COR-L47 (cell line): ENCODE measurements at regions not wholly inside any gene's neighbourhood (a gene's known extent, or its start where the extent isn't known, plus 50 kb on each side); places are given as distances from the start of the nearest gene placed in this dataset.

Source experiments
- DNase-seq: peaks from one replicate; lab custom pipeline; 2025; lab: John Stamatoyannopoulos, UW

DNA sequence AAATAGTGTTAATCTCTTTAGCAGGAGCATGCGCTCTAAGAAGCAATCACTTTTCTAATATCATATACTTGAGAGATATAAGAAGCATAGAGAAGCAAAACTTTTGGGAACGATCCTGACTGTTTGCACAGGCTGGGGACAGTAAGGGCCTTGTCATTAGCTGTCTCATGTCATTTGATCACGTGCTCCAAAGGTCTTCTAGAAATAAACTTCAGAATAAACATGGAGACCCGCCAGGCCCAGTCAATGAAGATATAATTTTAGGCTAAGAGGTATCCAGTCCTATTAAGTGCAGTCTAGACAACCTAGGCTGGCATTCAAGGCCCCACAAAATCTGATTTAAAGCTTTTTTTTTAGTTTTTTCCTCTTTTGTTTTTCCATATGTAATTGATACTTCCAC lies 111.0 kb upstream of the APC start:
- DNase-seq, result no peak

DNA sequence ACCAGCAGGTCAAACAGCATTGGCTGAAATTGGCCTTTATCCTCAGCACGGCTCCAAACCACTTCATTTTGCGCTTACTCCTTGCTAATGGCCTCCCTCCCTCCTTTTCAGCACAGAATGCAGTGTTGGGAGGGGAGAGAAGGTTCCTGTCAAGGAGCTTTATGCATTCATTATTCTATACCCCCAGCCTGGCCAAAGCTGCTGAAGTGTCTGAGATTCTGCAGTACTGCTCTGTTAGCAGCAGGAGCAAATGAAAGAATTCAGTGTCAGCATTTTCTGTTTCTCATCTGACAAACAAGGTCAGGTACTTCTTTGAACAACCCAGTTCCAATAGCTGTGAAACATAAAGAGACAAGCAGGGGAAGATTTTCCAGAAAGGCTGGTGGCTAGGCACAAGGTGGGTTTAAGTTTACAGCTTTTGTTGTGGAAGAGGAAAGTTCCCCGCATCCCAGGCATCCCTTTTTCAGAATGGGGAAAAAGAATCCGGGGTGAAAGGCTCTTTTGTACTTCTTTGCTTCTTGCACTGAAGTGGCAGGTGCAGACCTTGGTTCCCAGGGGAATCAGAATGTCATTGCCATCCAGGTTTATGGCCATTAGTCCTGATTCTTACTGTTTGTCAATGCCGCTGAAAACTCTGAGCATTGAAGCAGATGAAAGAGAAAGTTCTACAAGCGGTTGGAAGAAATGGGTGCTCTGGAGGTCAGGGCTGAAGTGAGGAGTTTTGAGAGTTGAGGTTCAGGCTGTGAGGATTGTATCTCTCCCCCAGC lies 109.3 kb upstream of the APC start:
- DNase-seq, result no peak

DNA sequence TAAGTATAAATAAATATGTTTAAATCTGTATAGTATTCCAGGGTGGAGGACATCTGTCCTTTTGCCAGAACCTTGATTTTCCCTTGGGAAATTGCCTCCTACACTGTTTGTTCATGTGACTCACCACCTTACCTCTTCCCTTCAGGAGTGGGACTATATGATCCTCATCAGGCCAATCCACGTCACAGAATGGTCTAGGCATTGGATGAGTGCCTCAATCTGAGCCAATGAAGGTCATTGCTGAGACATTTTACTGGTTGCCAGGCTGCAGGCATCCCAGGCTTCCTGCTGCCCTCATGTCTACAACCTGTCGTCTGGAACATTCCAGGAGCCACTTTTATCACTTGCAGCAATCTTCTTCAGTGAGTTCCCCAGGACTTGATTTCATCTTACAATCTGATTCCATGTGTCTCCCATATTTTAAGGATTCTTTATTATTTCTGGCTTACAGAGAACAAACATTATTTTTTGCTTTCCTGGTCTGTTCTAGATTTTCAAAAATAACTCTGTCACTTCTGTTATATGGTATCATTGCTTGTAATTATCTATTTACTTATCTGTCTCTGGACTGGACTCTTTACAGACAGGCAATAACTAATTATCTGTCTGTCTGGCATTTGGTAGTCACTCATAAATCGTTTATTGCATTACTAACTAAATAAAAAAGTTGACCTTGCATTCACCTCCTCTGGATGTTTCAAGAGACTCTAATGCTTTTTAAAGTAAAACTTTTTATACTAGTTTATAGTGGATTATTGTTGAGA lies 107.3 kb upstream of the APC start:
- DNase-seq, result no peak

DNA sequence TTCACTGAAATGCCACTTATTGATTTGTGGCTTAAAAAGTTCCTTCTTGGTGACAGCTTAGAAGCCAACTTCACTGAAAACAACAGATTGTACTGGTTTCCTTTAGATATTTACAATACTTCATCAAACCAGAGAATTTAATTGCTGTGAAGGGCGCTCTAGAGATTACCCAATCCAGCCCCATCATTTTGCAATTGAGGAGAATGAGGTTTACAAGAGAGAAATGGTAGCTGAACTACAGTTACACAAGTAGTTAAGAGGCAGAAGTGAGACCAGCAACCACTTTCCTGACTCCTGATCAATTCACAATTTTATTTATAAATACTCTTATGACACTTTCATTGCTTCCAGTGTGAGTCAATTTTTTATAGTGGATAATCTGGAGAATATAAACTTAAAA lies 103.5 kb upstream of the APC start:
- DNase-seq, result no peak

DNA sequence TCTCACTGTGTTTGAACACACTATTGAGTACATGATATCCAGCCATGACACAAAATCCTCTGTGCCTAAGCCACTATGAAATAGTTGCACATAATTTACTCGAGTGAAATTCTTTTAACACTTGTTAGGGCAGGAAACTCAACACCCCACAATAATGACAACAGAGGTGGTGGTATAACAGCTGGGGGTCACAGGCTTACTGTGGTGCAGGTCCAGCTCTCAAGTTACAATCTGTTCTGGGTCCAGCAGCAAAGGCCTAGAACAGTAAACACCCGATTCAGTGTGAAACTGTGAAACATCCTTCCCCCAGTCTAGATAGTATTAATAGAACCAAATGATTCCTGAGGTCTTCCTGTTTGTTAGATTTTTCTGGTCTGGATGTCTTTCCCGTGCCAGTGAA lies 102.9 kb upstream of the APC start:
- no peak for DNase-seq

DNA sequence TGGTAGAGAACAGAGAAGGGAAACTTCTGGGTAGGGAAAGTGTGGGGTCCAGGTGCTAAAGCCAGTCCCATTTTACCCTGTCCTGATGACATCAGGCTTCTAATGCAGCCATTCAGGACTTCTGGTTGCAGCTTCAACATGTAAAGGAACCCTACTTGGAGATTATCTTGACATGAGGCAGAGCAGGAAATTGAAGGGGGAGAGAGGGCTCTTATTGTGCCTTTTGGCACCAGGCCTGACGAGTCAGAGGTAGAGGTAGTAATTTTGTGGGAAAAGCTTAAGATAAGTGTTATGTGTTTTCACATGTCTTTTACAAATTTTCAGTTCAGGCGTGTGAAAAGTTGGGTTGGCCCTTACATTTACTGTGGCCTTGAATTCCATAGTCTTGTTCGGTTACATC lies 102.4 kb upstream of the APC start:
- DNase-seq, result no peak

DNA sequence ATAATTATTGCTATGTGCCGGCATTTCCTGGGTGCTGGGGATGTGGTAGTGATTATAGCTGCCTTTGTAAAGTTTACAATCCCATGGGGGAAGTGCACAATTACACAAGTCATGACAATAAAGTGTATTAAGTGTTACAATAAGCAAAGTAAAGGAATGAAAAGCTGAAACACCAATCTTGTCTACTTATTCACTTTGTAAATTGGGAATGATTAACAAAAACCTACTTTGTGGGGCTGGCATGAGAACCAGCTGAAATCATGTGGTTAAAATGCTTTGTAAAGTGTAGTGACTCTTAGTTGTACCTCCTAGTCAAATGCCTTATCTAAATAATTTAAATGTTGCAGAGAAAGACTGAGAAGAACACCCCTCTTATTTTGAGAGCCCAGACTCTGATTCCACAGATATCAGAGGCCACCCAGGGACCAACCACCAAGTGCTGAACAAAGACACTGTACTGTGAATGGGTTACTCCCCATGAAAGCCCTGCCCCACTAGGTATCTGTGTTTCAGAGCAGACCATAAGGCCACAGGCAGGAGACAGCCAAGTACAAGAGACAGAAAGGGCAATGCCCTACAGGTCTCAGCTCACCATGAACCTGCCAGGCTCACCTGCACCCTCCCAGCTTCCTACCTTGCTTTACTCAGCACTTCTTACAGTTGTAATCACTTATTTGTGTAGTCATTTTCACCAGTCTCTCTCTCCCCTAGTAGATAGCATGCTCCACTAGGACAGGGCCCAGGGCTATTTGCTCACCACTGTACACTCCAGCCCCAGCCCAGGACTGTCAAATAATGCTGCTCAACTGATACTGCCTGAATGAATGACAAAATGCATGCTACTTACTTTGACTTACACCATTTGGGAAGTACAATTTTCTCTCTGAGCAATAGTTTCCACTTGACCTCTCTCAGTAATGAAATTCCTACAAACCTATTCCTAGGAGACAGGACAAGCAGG lies 101.6 kb upstream of the APC start:
- no peak for DNase-seq

DNA sequence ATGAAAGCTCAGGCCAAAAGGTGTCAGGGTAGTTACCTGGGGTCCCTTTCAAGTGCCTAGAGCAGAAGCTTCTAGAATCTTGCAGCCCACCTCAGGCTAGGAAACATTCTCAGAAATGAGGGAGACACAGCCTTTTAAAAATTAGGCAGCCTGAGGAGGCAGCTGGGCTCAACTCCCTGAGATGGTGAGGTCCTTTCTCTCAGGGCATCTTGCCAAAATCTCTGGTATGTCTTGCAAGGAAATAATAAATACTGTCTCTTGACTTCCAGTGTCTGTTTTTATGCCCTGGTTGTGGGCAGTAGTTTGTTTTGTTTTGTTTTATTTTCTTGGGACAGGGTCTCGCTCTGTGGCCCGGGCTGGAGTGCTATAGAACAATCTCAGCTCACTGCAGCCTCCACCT lies 100.9 kb upstream of the APC start:
- no peak for DNase-seq

DNA sequence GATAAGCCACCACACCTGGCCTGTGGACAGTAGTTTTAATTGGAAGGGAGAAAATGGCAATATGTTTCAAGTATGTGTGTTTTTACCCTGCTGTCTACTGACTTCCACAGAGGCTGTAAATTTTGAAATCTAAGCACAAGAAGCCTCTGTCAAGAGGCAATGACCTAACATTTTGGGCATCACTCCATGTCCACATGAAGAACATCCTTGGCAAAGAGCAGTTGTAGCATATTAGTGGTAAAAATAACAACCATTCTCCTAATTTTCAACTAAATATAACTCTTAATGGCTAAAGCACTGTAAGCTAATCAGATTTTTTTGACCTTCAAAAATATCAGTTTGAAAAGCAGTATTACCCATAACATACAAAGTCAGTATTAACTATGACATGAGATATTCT lies 100.3 kb upstream of the APC start:
- DNase-seq, result no peak

DNA sequence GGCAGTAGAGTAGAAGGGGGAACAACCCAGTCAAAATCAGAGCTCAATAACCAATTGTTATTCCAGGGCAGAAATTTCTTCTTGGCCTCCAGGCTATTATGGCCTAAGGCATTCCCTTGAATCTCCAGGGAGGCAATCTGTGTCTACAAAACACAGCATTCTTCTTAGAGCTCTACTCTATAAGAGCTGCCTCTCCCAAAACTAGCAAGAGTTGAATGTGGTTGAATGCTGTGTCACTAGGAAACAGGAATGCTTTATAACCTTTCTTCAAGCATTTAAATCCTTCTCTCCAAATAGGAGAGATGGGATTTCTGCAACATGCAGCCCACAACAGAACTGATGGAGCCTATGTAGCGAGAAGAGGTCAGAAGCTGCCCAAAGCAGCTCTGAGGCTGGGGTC lies 97.1 kb upstream of the APC start:
- no peak for DNase-seq

DNA sequence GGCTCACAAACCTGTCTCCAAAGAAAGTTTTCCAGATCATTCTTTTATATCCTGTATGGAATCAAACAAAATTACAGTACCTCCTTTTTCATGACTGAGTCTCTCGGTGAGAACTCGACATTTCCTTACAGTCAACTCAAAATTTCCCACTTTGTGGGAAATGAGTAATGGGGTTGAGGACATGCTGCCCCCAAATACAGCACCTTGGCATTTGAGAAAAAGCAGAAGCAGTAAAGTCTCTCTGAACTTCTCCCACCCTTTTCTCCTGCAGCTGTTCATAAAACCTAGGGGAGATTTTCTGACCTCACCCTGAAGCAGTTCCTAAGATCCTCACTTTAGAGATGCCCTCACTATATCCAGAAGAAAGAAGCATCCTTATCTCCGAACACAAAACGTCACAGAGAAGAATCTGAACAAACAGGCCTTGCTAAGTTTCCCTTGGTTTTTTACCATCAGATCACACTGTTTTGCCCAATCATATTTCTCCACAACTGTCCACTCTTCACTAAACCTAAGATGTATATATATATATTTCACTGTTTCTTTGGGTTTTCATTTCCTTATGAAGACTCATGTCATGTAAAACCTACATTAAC lies 96.1 kb upstream of the APC start:
- DNase-seq, result no peak

DNA sequence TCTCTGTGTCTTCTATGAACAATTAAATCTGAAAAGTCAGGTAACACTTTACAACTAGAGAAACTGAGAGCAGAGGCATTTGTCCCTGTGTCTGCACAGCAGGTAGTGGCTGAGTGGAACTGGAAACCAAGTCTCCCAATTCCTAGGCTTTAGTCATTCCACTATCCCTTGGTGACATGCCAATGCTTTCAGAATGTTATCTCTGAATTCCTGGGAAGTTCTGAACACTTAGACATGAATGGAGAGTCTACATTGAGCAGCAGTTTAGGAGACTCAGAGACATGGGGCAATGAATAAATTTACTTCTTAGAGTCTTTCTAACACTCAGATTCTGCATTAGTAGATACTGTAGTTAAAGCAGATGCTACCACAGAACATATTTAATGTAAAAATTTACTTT lies 94.8 kb upstream of the APC start:
- no peak for DNase-seq

DNA sequence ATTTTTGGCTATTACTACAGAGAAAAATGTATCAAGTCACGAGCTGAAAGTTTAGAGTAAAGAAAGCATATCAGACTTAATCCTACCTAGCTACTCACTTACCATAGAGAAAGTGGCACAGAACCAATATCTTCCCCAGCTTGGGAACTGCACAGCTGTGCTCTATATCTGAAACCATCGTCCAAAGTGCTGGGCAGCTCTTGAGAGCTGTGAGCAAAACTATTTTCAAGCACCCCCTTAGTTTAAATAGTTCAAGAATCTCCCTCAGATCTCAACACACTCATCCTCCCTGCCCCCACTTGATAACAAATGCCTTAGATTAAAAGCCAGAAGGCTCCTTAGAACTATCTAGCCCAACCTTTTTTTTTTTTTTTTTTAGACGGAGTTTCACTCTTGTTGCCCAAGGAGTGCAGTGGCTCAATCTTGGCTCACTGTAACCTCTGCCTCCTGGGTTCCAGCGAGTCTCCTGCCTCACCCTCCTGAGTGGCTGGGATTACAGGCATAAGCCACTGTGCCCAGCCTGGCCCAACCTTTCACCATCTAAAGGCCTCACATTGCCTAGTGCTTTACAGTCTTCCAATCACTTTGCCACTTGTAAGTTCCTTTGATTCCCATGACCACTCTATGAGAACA lies 94.2 kb upstream of the APC start:
- no peak for DNase-seq

DNA sequence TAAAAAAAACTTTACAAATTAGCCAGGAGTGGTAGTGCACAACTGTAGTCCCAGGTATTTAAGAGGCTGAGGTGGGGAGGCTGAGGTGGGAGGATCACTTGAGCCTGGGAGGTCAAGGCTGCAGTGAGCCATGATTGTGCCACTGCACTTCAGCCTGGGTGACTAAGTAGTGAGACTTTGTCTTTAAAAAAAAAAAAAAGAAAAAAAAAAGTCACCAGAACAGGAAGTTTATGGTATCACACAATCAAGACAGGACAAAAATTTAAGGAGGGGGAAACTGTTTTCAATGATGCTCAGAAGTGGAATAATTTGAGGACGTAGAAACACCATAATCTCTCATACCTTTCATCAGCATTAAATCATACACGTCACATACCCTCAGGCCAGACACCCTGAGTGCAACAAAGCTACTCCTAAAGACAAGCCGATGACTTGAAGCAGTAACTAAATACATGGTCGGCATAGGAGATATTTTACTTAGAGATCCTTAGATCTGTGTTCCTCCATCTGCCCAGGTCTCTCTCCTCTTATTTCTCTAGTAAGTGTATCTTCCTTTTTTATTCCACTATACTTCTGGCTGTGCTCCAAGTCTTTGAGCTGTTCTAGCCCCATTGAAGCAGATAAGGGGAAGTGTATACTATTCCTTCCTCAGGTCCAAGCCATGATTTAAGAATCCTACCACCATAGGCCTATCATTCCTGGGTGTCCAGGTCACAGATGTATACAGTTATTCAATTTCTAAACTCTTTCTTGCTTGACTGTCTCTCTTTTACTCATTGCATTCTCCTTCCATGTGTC lies 91.3 kb upstream of the APC start:
- DNase-seq, result no peak

DNA sequence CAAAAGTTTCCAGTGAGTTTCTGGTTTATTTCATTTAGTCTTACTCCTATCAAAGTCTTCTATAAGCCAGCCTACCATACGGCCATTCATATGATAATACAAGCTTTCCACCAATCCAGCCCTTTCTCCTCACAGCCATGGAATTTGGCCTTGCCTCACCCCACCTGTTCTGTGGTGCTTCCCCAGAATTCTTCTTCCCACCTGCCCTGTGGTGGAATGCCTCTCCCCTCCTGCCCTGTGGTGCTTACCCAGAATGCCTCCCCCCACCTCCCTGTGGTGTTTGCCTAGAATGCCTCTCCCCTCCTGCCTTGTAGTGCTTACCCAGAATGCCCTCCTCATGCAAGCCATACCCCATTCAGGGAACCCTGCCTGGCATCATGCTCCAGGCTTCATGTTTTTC lies 90.3 kb upstream of the APC start:
- DNase-seq, result no peak

DNA sequence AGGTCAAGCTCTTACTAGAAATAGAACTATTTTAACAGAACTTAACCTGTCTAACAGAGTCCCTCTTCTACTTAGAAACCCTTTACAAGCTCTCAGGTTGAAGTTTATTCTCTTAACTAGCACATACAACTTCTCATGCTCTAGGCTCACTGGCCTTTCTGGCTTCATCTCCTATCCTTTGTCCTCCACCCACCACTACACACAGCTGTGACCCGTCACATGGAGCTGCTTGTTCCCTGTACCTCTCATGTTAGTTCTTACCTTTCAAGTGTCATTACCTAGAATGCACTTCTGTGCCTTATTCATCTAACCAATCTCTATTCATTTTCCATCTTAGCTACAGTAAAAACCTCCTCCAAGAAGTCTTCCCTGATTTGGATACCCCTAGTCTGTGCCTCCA lies 89.4 kb upstream of the APC start:
- DNase-seq, result no peak

DNA sequence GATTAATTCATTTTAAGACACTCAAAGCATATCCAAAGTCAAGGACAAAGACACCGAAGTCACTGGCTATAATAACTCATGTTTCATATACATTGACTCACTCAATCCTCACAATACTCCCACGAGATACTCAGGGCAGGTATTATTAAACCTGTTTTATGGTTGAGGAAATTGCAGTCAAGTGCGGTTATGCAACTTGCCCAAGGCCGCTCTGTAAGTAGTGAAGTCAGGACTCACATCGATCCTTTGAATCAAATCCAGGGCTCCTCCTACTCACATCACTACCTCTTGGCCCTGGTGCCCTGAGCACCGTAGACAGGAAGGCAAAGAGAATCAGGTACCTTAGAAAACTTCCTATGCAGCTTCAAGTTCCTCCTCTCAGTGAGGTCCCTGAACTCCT lies 87.8 kb upstream of the APC start:
- DNase-seq, result no peak

DNA sequence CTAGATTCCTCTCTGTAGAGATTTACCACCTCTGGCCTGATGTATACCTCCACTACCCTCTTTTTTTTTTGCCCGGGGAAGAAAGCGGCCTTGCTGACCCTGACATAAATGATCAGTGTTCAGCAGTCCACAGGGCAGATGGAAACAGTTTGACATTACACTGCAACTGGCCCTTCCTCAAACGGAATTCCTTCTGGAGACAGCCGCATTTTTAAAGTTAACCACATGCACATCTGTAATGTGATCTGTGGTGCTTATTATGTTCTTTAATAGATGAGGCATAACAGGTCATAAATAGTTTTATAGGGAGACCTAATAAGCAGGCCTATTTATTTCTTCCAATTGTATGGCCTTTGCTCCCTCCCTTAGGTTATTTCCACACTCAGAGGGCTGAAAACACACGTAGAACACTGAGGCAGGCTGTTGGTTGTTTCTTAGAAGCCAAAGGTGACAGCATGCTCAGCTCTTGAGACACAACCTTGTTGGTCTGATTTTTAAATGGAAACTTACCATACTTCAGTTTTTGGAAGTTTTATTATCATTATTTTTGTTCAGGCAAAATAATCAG lies 84.0 kb upstream of the APC start:
- no peak for DNase-seq

DNA sequence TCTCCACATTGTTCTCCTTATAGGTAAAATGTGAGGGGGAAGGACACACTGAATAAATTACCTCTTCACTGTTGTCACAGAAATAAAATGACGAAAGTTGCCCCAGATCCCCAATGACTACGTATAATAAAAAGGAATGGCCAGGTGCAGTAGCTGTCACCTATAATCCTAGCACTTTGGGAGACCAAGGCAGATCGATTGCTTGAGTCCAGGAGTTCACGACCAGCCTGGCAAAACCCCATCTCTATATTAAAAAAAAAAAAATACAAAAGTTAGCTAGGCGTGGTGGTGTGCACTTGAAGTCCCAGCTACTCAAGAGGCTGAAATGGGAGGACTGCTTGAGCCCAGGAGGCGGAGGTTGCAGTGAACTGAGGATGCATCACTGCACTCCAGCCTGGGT lies 82.2 kb upstream of the APC start:
- DNase-seq, result no peak

DNA sequence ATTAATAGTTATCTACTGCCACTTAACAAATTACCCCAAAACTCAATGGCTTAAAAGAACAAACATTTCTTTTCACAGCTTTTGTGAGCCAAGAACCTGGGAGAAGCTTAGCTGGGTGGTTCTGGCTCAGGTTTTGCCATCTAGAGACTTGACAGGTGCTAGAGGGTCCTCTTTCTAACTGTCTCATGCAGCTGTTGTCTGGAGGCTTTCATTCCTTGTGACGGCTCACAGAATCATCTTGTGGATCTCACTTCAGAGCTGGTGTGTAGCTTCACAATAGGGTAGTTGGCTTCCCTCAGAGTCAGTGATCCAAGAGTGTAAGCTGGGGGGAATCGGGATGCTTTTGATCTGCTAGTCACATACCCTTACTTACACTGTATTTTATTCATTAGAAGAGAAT lies 81.2 kb upstream of the APC start:
- DNase-seq, result no peak

DNA sequence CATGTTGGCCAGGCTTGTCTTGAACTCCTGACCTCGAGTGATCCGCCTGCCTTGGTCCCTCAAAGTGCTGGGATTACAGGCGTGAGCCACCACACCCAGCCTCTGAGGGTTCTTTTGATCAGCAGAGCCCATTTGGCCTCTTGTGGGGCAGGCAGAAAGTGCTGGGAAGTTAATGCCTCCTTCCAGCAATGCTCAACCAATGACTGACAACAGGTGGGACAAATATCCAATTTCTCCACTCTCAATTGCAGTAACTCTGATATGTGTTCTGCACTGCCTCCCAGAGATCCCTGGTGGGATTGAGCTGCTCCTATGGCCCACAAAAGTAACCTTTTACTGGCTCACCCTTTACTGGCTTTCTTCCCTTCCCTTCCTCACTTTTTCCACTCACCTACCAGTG lies 79.9 kb upstream of the APC start:
- no peak for DNase-seq
